GM12878 (cell line): ENCODE measurements at regions not wholly inside any gene's neighbourhood (a gene's known extent, or its start where the extent isn't known, plus 50 kb on each side); places are given as distances from the start of the nearest gene placed in this dataset.

Source experiments
- ATAC-seq: fragments of 200-7000 bp; cut with Tn5 transposase; 3 replicates; pipeline ENCODE4 v1.9.1; 2020; ENCODE audit warnings: mild to moderate bottlenecking, moderate library complexity
- BruUV-seq: library from RNA; stranded (reverse); fragments of 400-500 nt; replicated peaks from 2 replicates; lab custom pipeline; 2021; lab: Mats Ljungman, UMichigan
- CTCF ChIA-PET: fragments of 300-600 bp; sonication (Branson Sonifier 250); formaldehyde crosslinking; extraction: SDS; loops from one replicate; lab custom pipeline; 2021; ENCODE audit warnings: inconsistent platforms; lab: Yijun Ruan, JAX
- POLR2A ChIA-PET: fragments of 350-600 bp; formaldehyde crosslinking; extraction: SDS; loops from one replicate; lab custom pipeline; 2021; ENCODE audit warnings: inconsistent platforms; lab: Charles Lee
- RAD21 ChIA-PET: fragments of 300-600 bp; sonication (Branson Sonifier 250); formaldehyde crosslinking; loops from one replicate; lab custom pipeline; 2023; ENCODE audit warnings: antibody characterized with exemption; ENCODE audit not compliant: unreplicated experiment; lab: Charles Lee
- SMC1A ChIA-PET: fragments of 300-600 bp; sonication (Branson Sonifier 250); formaldehyde crosslinking; loops from one replicate; lab custom pipeline; 2023; ENCODE audit not compliant: unreplicated experiment, uncharacterized antibody; lab: Charles Lee
- DNase-seq: peaks from one replicate; pipeline ENCODE4 v3.0.0-alpha.2; 2011; ENCODE audit warnings: low read depth, low spot score
- FAIRE-seq: peaks from 3 replicates; lab custom pipeline; 2011; peaks lifted over from hg19 to GRCh38; lab: Jason Lieb, UNC
- H2AFZ ChIP-seq: 2 replicates; pipeline ENCODE4 v1.6.0; 2011; ENCODE audit warnings: low read depth, low read length, control low read depth; ENCODE audit not compliant: control insufficient read depth
- H3K27ac ChIP-seq: 2 replicates; pipeline ENCODE4 v1.5.1; 2011; ENCODE audit warnings: control low read depth; ENCODE audit not compliant: control insufficient read depth, insufficient read depth
- H3K27me3 ChIP-seq, 2 experiments: replicated peaks in 1 of 2; 2 replicates each; pipeline versions ENCODE4 v1.6.0 to v1.6.1; 2011; ENCODE audit warnings: low read length in 1 of 2; ENCODE audit not compliant: control insufficient read depth in 2 of 2, insufficient read depth in 2 of 2
- H3K36me3 ChIP-seq, 2 experiments: 2 replicates each; pipeline ENCODE4 v1.5.1; 2011; ENCODE audit warnings: low read length in 1 of 2; ENCODE audit not compliant: control insufficient read depth in 2 of 2, insufficient read depth in 2 of 2
- H3K4me1 ChIP-seq: 2 replicates; pipeline ENCODE4 v1.6.1; 2011; ENCODE audit warnings: mild to moderate bottlenecking, low read length, moderate library complexity, mixed read lengths; ENCODE audit not compliant: control insufficient read depth, insufficient read depth
- H3K4me2 ChIP-seq: 2 replicates; pipeline ENCODE4 v1.6.0; 2011; ENCODE audit warnings: control low read depth; ENCODE audit not compliant: control insufficient read depth, insufficient read depth
- H3K4me3 ChIP-seq: fragments of 200-600 bp; sonication (generic); 2 replicates; pipeline ENCODE4 v1.5.1; 2016
- H3K79me2 ChIP-seq: 2 replicates; pipeline ENCODE4 v1.6.0; 2011; ENCODE audit warnings: low read length; ENCODE audit not compliant: control insufficient read depth, insufficient read depth
- H3K9ac ChIP-seq: 2 replicates; pipeline ENCODE4 v1.8.0; 2011; ENCODE audit warnings: low read length, control low read depth, mixed read lengths; ENCODE audit not compliant: control insufficient read depth, insufficient read depth
- H3K9me3 ChIP-seq: replicated peaks from 3 replicates; pipeline ENCODE4 v1.5.1; 2011; ENCODE audit warnings: mild to moderate bottlenecking, low read length; ENCODE audit not compliant: control insufficient read depth, insufficient read depth
- H4K20me1 ChIP-seq: 2 replicates; pipeline ENCODE4 v1.6.0; 2011; ENCODE audit not compliant: control insufficient read depth, insufficient read depth
- PML ChIP-seq: IDR thresholded peaks from 2 replicates; pipeline ENCODE4 v1.6.1; 2012; ENCODE audit warnings: low read length, inconsistent platforms
- WGBS: methylation state at CpG from one replicate; pipeline ENCODE4 v1.1.6; 2016; ENCODE audit warnings: low lambda C conversion rate; ENCODE audit not compliant: insufficient replicate concordance, insufficient coverage; ENCODE audit errors: missing lambda C conversion rate; 5-methylcytosine and 5-hydroxymethylcytosine counted together
- in situ Hi-C: fragments of 300-500 bp; cut with MboI; formaldehyde crosslinking; loops from 9 replicates; pipeline ENCODE4 v1.14.3; 2018; ENCODE audit warnings: mixed read lengths
- intact Hi-C: fragments of 100-400 bp; cut with micrococcal nuclease; formaldehyde crosslinking; loops from one replicate; pipeline ENCODE4 v1.14.2; 2022; ENCODE audit not compliant: unreplicated experiment
- TF ChIP-seq, protein P1 (sequence below): fragments of 450-650 bp; formaldehyde crosslinking; IDR thresholded peaks from 2 replicates; pipeline ENCODE4 v1.4.0; 2020; ENCODE audit warnings: mild to moderate bottlenecking, moderate library complexity
- TF ChIP-seq, protein P2 (sequence below): fragments of 450-650 bp; conservative IDR thresholded peaks from 2 replicates; pipeline ENCODE4 v1.6.1; 2017; ENCODE audit warnings: mild to moderate bottlenecking, moderate library complexity

DNA sequence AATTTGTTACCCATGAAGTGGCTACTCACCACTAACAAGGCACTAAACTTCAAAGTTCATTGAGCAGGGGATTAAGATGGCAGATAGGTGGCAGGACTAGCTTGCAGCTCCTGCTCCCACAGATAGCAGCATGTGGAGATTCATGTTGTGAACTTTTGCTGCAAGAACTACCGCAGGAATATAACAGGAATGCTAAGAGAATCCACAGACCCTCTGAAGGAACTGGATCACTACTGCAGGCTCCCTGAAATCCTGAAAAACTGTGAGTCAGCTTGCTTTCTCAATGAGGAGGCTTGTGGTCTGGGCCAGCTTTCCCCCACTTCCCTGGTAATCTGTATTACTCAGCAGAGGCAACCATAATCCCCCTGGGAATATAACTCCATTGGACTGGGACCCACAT lies 118.5 kb upstream of the VCX2 start:
- BruUV-seq: no TSS peak
- DNase-seq (no peak), ATAC-seq (no peak), FAIRE-seq (no peak)
- Histone ChIP-seq H3K9me3 (no peaks in the 10 kb centered on the region; the same call in 2 of the 3 replicates), H3K27me3 (no peaks in the 10 kb centered on the region), H3K4me3 (no peak overlapping the region), H3K4me2 (no peak overlapping the region), H3K79me2 (no peaks in the 10 kb centered on the region), H2AFZ (no peak overlapping the region), H3K36me3 (no peaks in the 10 kb centered on the region), H3K4me1 (no peaks in the 10 kb centered on the region), H3K9ac (no peak overlapping the region), H3K27ac (no peak overlapping the region), H4K20me1 (no peaks in the 10 kb centered on the region)
- ChIA-PET CTCF (interaction anchor here (1.5 kb wide), 1 partner anchor 34 kb away, joined by 5 read pairs; no protein-coding TSS in a partner anchor), RAD21 (no interaction called here), POLR2A (no interaction called here), SMC1A (no interaction called here)
- intact Hi-C loops (no loop called here), in situ Hi-C loops (no loop called here)
- no peak for TF ChIP-seq PML
- TF ChIP-seq, protein P1, sequence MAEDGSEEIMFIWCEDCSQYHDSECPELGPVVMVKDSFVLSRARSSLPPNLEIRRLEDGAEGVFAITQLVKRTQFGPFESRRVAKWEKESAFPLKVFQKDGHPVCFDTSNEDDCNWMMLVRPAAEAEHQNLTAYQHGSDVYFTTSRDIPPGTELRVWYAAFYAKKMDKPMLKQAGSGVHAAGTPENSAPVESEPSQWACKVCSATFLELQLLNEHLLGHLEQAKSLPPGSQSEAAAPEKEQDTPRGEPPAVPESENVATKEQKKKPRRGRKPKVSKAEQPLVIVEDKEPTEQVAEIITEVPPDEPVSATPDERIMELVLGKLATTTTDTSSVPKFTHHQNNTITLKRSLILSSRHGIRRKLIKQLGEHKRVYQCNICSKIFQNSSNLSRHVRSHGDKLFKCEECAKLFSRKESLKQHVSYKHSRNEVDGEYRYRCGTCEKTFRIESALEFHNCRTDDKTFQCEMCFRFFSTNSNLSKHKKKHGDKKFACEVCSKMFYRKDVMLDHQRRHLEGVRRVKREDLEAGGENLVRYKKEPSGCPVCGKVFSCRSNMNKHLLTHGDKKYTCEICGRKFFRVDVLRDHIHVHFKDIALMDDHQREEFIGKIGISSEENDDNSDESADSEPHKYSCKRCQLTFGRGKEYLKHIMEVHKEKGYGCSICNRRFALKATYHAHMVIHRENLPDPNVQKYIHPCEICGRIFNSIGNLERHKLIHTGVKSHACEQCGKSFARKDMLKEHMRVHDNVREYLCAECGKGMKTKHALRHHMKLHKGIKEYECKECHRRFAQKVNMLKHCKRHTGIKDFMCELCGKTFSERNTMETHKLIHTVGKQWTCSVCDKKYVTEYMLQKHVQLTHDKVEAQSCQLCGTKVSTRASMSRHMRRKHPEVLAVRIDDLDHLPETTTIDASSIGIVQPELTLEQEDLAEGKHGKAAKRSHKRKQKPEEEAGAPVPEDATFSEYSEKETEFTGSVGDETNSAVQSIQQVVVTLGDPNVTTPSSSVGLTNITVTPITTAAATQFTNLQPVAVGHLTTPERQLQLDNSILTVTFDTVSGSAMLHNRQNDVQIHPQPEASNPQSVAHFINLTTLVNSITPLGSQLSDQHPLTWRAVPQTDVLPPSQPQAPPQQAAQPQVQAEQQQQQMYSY: no peak
- TF ChIP-seq, protein P2, sequence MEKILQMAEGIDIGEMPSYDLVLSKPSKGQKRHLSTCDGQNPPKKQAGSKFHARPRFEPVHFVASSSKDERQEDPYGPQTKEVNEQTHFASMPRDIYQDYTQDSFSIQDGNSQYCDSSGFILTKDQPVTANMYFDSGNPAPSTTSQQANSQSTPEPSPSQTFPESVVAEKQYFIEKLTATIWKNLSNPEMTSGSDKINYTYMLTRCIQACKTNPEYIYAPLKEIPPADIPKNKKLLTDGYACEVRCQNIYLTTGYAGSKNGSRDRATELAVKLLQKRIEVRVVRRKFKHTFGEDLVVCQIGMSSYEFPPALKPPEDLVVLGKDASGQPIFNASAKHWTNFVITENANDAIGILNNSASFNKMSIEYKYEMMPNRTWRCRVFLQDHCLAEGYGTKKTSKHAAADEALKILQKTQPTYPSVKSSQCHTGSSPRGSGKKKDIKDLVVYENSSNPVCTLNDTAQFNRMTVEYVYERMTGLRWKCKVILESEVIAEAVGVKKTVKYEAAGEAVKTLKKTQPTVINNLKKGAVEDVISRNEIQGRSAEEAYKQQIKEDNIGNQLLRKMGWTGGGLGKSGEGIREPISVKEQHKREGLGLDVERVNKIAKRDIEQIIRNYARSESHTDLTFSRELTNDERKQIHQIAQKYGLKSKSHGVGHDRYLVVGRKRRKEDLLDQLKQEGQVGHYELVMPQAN: no peak
- 23% methylated on average over 1 of the region's 1 CpG for WGBS
